AG08395 (cell line): ENCODE measurements at regions not wholly inside any gene's neighbourhood (a gene's known extent, or its start where the extent isn't known, plus 50 kb on each side); places are given as distances from the start of the nearest gene placed in this dataset.

Experiments
- DNase-seq: peaks from one replicate; pipeline ENCODE4 v3.0.0; 2012; ENCODE audit warnings: mixed read lengths, low spot score

- no peak for DNase-seq
These were observed 349.9 kb downstream of the PIK3R1 start for GRCh38 chr5:68565427-68565826.

DNA sequence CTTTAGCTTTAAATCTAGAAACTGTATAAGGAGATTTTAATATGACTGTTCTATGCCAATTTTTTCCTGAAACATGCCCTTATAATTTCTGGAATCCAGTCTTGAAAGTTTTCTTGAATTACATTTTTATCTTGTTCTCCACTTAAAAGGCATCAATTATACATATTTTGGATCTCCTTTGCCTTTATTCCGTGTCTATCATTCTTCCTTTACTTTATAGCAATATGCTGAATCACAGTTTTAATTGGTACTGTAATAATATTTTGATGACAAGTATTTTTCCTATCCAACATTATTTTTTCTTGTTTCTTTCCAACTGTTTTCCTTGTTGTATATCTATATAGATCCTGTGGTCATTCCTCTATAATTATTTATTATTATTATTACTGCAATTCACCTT lies 361.2 kb downstream of the PIK3R1 start:
- no peak for DNase-seq

- no peak for DNase-seq
These were observed 366.7 kb downstream of the PIK3R1 start for GRCh38 chr5:68582284-68582683.

- DNase-seq, result peak; percentile 21
These were observed 371.6 kb downstream of the PIK3R1 start for GRCh38 chr5:68587171-68587570.

GRCh38 chr5:68591850-68592249 lies 376.3 kb downstream of the PIK3R1 start:
- no peak for DNase-seq

- DNase-seq, result no peak
These were observed 376.8 kb downstream of the PIK3R1 start for GRCh38 chr5:68592351-68592750.

DNA sequence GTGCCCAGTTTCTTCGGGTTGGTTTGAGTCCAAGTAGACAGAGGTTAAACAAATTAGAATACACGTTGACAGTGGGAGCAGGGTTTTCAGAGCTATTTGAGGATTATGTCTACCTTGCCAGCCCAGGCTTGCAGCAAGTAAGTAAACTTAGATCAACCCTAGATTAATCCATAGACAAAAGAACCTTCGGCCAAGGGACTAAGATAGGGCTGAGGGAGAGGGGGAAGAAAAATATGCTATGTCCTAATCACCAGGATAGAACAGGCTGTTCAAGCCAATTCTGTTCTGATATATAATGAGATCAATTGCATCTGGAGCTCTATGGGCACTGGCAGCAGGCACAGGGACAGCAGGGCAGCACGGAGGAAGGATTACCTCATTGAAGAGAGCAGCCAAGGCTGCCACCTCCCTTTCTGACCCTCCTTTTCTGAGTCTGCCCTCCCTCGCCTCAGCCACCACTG lies 377.7 kb downstream of the PIK3R1 start:
- no peak for DNase-seq

GRCh38 chr5:68612972-68613371 lies 397.4 kb downstream of the PIK3R1 start:
- DNase-seq, result no peak

- no peak for DNase-seq
These were observed 402.9 kb downstream of the PIK3R1 start for GRCh38 chr5:68618501-68618900.

GRCh38 chr5:68627001-68627400 lies 411.4 kb downstream of the PIK3R1 start:
- DNase-seq, result no peak

- no peak for DNase-seq
These were observed 412.7 kb downstream of the PIK3R1 start for GRCh38 chr5:68628082-68628814.

- DNase-seq, result no peak
These were observed 414.8 kb downstream of the PIK3R1 start for GRCh38 chr5:68630354-68630753.

- DNase-seq, result no peak
These were observed 416.3 kb downstream of the PIK3R1 start for GRCh38 chr5:68631884-68632283.

GRCh38 chr5:68641211-68641610 lies 425.7 kb downstream of the PIK3R1 start:
- no peak for DNase-seq

DNA sequence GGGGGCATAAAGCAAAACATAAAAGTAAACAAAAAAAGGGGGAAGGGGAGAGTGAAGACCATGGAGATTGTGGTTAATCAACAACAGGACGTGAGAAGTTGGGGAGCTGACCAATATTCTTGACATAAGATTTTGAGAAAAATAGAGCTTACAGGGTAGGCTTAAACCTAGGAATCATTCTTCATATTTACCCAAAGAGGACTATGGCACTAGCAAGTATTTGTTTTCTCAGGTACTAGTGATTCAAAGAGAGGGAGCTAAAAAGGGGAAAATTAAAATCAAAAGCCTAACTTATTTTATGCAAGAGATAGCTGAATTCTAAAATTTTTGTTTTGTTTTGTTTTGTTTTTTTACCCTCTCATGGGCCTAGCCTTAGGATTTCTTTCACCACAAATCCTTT lies 427.5 kb downstream of the PIK3R1 start:
- DNase-seq, result no peak

GRCh38 chr5:68644971-68645370 lies 429.4 kb downstream of the PIK3R1 start:
- DNase-seq, result no peak

- peak; percentile 13 for DNase-seq
These were observed 430.6 kb downstream of the PIK3R1 start for GRCh38 chr5:68646144-68646543.

GRCh38 chr5:68647743-68648142 lies 432.2 kb downstream of the PIK3R1 start:
- DNase-seq, result no peak

DNA sequence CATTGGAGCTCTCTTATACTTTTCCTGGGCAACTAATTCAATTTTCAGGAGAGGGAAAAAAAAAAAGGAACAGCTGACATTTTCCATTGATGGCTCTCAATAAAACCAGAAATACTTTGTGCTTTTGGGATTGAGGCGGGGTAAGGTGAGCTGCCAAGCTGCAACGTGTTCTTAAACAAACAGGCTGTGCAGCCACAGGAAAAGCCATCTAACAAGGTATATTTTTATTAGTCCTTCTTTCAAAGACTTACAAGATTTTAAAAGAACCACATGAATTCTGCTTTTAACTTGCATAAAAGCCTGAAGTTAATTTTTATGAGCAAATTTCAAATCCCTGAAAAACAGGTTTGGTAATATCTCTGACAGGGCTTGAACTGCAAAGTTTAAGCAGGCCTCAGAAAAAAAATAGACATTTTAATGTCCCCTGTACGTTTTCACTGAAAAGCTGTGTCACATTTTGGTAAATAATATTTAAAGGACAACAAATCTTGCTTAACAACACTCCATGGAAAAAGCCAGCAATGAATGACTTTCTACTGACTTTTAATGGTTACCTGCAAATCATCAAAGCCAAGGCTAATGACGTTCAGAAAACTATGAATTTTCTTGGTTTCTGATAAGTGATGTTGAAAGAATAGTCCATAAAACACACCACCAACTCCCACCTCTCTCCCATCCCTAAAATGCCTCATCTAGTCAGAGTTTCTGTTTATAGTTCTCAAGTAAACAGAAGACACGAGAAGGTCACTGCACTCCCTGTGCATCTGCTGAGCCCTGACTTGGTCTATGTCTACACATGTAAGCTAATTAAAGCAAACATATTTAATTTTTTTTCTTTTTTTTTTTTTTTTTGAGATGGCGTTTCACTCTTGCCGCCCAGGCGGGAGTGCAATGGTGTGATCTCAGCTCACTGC lies 433.6 kb downstream of the PIK3R1 start:
- no peak for DNase-seq

DNA sequence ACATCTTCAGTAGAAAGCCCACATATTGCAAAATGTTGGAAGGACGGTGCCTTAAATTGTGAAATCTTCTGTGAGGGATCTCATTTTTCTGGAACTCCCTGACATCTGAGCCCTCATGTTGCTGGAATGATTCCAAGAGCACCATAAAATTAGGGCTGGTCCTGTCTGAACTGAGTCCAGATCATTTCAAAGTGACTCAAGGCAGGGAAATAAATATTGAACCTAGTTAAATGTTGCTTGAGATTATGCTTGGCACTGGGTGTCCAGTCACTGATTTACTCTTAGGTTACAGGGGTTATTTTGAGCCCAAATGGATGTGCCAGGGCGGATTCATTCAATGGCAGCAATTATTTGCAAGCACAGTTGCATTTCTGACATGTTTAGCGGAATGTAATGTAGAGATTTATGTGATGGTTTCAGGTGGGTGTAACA lies 437.0 kb downstream of the PIK3R1 start:
- DNase-seq, result peak; percentile 58

DNA sequence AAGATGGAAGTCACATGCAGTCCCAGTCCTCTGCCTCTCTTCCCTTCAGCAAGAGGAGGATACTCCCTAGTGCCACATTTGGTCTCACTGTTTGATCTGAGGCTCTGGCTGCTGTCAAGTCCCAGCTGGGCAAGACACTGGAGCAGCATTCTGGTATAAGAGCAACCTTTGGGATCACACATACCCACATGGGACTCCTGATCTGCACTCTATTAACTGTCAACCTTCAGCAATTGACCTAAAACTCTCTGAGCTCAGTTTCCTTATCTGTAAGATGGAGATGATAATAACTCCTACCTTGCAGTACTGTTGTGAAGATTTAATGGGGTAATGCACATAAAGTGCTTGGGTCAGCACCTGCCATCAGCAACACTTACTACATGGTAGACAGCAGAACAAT lies 437.9 kb downstream of the PIK3R1 start:
- no peak for DNase-seq

GRCh38 chr5:68657055-68657961 lies 436.5 kb upstream of the SLC30A5 start:
- no peak for DNase-seq
